ENCODE measurements at regions not wholly inside any gene's neighbourhood (a gene's known extent, or its start where the extent isn't known, plus 50 kb on each side); places are given as distances from the start of the nearest gene placed in this dataset.

DNA sequence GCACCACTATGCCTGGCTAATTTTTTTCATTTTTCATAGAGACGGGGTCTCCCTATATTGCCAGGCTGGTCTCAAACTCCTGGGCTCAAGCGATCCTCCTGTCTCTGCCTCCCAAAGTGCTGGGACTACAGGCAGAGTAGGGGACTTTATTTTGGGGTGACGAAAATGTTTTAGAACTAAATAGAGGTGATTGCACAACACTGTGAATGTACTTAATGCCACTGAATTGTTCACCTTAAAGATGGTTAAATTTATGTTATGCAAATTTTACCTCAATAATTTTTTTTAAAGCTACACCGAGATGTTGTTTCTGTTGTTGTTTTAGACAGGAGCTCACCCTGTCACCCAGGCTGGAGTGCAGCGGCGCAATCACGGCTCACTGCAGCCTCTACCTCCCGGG is 111.9 kb upstream of the SEC14L1 start:
- no peaks in the 10 kb centered on the region for H3K36me3 ChIP-seq (ENCODE audit: control insufficient read depth in 4 of 4, insufficient read depth in 4 of 4, low read length in 4 of 4)

DNA sequence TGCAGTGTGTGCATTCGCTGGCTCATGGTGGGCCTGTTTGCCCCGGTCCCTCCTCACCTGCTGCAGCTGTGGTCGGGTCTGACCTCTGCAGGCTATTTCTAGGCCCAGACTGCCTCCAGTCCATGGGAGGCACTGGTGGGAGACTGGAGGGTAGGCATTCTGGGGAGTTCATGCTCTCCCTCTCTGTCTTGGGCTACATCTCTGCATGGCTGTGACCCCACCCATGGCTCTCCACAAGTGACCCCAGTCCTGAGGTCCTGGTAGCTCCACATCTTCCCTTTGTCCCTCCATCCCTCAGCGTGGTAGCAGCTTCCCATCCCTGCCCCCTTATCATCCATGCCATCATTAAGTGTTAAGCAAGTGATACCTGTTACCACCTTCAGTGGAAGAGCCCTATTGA is 107.8 kb upstream of the SEC14L1 start:
- DNase-seq (no peak), ATAC-seq (ENCODE audit: insufficient read depth, low FRiP score) (no peak)
- Histone ChIP-seq H3K36me3 (ENCODE audit: control insufficient read depth in 4 of 4, insufficient read depth in 4 of 4, low read length in 4 of 4) (no peaks in the 10 kb centered on the region), H3K27me3 (ENCODE audit: control insufficient read depth in 3 of 3, insufficient read depth in 3 of 3, low read length in 2 of 3) (peaks cover 0 to 6% (median 2%) of the 10 kb centered on the region in 3 donors), H3K9ac (ENCODE audit: insufficient read depth in 1 of 2, low read length in 2 of 2) (no peak overlapping the region), H3K27ac (ENCODE audit: low read depth in 1 of 2, low read length in 1 of 2) (no peak overlapping the region), H3K4me1 (ENCODE audit: control insufficient read depth in 5 of 5, insufficient read depth in 5 of 5, low read length in 5 of 5) (no peaks in the 10 kb centered on the region), H3K4me3 (no peak overlapping the region), H3K9me3 (ENCODE audit: control insufficient read depth in 4 of 4, insufficient read depth in 3 of 4, low read length in 3 of 4) (peaks cover 0 to 18% (median 5%) of the 10 kb centered on the region in 4 donors)
- TF ChIP-seq, protein P1, sequence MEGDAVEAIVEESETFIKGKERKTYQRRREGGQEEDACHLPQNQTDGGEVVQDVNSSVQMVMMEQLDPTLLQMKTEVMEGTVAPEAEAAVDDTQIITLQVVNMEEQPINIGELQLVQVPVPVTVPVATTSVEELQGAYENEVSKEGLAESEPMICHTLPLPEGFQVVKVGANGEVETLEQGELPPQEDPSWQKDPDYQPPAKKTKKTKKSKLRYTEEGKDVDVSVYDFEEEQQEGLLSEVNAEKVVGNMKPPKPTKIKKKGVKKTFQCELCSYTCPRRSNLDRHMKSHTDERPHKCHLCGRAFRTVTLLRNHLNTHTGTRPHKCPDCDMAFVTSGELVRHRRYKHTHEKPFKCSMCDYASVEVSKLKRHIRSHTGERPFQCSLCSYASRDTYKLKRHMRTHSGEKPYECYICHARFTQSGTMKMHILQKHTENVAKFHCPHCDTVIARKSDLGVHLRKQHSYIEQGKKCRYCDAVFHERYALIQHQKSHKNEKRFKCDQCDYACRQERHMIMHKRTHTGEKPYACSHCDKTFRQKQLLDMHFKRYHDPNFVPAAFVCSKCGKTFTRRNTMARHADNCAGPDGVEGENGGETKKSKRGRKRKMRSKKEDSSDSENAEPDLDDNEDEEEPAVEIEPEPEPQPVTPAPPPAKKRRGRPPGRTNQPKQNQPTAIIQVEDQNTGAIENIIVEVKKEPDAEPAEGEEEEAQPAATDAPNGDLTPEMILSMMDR (IDR thresholded peaks at IDR 0.05; ENCODE audit: control extremely low read depth, extremely low read depth): no peak
- WGBS, 2 donors: 90 to 94% methylated on average over 4 of the region's 4 CpGs

More for the DNA sequence above, 111.9 kb upstream of the SEC14L1 start:
- 93 to 97% methylated on average over 8 of the region's 8 CpGs for WGBS, 2 donors
- no peaks in the 10 kb centered on the region for H3K4me1 ChIP-seq (ENCODE audit: control insufficient read depth in 5 of 5, insufficient read depth in 5 of 5, low read length in 5 of 5)
- H3K4me3 ChIP-seq: no peak overlapping the region
- DNase-seq: no peak
- no peak overlapping the region for H3K9ac ChIP-seq (ENCODE audit: insufficient read depth in 1 of 2, low read length in 2 of 2)
- ATAC-seq (ENCODE audit: insufficient read depth, low FRiP score): no peak
- no peak overlapping the region for H3K27ac ChIP-seq (ENCODE audit: low read depth in 1 of 2, low read length in 1 of 2)
- peaks cover 0 to 3% (median 0%) of the 10 kb centered on the region in 3 donors for H3K27me3 ChIP-seq (ENCODE audit: control insufficient read depth in 3 of 3, insufficient read depth in 3 of 3, low read length in 2 of 3)
- TF ChIP-seq, protein P1 (IDR thresholded peaks at IDR 0.05; ENCODE audit: control extremely low read depth, extremely low read depth): no peak
- peaks cover 0 to 22% (median 7%) of the 10 kb centered on the region in 4 donors for H3K9me3 ChIP-seq (ENCODE audit: control insufficient read depth in 4 of 4, insufficient read depth in 3 of 4, low read length in 3 of 4)

DNA sequence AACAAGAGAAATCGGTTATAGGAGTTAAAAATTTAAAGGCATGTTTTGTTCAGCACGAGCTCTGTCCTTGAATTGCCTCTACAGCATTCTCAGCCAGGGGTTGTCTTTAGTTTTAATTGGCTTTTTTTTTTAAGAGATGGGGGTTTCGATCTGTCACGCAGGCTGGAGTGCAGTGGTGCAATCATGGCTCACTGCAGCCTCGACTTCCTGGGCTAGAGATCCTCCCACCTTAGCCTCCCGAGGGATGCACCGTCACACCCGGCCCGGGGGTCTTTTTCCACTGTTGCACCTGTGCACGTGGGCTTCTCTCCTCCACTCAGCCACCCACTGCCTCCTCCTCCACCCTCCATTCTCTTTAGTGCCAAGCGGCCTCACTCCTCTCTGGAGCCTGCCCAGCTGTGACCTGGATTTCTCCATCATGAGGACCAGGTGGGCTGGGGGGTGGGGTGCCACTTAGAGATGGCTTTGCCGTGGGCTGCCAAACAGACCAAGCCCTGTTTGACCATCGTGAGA is 106.8 kb upstream of the SEC14L1 start:
- Histone ChIP-seq H3K4me1 (ENCODE audit: control insufficient read depth in 5 of 5, insufficient read depth in 5 of 5, low read length in 5 of 5) (no peaks in the 10 kb centered on the region), H3K4me3 (no peak overlapping the region), H3K27me3 (ENCODE audit: control insufficient read depth in 3 of 3, insufficient read depth in 3 of 3, low read length in 2 of 3) (peaks cover 0 to 6% (median 2%) of the 10 kb centered on the region in 3 donors), H3K27ac (ENCODE audit: low read depth in 1 of 2, low read length in 1 of 2) (no peak overlapping the region), H3K9ac (ENCODE audit: insufficient read depth in 1 of 2, low read length in 2 of 2) (no peak overlapping the region), H3K9me3 (ENCODE audit: control insufficient read depth in 4 of 4, insufficient read depth in 3 of 4, low read length in 3 of 4) (peaks cover 0 to 11% (median 5%) of the 10 kb centered on the region in 4 donors), H3K36me3 (ENCODE audit: control insufficient read depth in 4 of 4, insufficient read depth in 4 of 4, low read length in 4 of 4) (no peaks in the 10 kb centered on the region)
- WGBS, 2 donors: 82 to 92% methylated on average over 13 of the region's 13 CpGs
- ATAC-seq (ENCODE audit: insufficient read depth, low FRiP score) (no peak), DNase-seq (no peak)
- TF ChIP-seq, protein P1 (IDR thresholded peaks at IDR 0.05; ENCODE audit: control extremely low read depth, extremely low read depth): no peak

All from lung (tissue), 11 donors.